NCI-H2107 (cell line): ENCODE measurements at regions not wholly inside any gene's neighbourhood (a gene's known extent, or its start where the extent isn't known, plus 50 kb on each side); places are given as distances from the start of the nearest gene placed in this dataset.
A peak's percentile ranks its signal among the peaks of the same experiment; 100 is the strongest.

Source experiments
- DNase-seq: peaks from one replicate; lab custom pipeline; 2025; lab: John Stamatoyannopoulos, UW

DNA sequence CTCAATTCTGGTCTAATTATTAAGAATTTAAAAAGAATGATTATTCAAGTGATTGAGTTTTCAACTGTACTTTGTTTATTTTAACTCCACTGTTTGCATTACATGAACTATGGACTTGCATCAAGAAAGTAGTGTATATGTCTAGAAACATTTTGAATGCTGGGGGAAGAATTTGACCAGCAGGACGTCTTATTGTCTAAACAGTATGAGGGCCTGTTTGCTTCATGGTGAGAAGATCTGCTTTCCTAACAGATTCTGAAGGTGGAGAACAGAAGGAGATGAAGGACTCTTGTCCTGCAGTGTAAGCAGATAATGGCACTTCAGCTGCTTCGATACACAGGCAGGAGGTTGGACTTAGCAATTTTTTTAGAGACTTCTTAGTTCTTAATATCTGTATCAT, 176.0 kb downstream of the DACT1 start:
- DNase-seq: no peak

DNA sequence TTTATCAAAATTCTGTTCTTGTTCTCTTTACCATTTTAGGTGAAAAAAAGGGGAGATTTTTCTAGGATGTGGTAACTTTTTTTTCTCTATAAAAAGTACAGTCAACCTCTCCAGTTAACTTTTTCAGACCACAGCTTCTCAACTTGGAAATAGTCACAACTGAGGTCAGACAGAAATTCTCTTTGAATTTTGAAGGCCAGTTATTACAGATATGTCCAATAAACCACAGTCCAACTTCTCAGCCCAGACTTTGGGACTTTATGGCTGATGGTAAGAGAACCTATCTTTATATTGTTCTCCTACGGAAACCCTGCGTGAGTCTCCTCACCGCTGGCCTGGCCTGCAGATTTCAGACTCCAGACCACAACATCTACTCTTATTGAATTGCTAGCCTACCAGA, 176.7 kb downstream of the DACT1 start:
- no peak for DNase-seq

DNA sequence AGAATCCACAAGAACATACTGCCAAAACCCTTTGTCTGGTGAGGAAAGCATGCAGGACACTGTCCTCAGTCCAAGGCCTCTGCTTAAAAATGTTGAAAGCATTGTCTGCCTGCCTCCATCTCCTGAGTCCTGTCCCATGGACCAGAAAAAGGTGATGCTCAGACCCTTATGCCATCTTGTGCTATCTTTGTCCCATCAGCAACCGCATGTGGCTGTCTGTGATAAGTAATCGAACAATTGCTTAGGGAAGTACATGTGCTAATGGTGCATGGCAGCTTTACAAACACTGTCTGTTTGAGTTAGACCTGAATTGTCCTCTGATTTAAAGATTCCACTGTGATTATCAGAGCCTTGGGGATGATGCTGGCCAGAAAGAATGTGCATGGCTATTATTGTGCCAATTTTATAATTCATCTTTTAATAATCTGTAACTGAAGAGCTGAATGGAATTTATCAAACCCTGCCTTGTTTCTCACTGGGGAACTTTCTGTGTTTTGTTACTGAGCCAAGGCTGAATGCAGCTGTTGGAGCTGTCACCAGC, 177.5 kb downstream of the DACT1 start:
- DNase-seq: no peak

DNA sequence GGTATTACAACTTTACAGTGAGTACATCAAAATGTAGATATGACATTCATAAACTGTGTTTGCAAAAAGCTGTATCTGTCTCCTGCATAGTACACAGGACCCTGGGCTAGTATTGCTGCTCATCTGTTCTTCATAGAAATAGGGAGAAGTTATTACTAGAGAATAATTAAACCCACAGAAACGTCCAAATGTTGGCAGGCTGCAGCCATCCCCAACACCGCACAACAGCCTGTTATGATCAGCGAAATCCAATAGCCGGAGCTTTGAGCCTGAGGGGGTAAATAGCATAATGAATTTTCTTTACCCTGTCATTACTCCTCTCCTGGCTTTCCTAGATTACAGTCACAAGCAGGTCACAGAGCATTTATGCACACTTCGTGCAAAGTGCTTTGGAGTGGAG, 178.0 kb downstream of the DACT1 start:
- no peak for DNase-seq

DNA sequence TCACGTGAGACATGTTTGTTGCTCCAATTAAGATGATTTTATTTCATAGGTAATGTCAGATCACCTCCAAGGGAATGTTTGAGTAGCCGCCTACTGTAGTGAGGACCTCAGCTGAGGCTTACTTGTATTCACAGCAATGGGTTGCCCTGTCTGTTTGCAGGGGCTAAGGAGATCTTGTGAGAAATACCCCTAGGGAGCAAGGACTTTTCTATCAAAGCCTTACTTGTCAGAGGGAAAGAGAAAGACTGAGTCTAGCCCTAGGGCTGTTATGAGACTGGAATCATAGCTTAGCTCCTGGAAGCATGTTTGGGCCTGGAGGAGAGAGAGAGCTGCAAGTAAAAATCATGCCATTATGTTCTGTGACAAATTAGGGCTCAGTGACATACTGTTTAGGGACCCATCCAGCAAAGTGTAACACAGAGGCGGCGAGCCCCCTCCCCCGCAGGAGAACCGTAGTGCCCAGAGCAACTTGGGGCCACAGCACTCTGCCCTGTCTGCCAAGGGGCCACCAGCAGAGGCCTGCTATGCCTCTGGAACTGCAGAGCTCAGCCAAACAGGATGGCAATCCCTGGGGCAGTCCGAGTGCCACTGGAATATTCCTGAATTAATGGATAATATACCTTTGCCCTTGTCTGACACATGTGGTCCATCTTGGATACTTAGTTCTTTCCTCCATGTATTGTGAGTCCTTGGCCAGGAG, 178.8 kb downstream of the DACT1 start:
- no peak for DNase-seq

DNA sequence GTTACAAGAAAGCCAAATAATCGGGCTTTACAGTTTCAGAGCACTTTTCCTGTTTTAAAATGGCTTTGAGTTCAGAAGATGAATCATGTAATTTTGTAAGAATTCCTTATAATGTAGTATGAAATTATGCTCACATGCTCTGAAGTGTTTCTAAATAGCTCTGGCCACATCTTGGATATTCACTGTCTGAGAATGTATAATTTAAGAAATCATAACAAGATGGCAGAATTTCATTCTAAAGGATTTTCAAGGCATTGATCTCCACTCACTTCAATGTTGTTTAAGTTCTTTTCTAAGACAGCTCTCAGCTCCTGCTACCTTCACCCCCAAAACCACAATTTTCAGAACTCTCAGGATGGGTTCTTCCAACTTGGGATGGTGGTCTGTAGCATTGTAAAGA, 180.1 kb downstream of the DACT1 start:
- no peak for DNase-seq

DNA sequence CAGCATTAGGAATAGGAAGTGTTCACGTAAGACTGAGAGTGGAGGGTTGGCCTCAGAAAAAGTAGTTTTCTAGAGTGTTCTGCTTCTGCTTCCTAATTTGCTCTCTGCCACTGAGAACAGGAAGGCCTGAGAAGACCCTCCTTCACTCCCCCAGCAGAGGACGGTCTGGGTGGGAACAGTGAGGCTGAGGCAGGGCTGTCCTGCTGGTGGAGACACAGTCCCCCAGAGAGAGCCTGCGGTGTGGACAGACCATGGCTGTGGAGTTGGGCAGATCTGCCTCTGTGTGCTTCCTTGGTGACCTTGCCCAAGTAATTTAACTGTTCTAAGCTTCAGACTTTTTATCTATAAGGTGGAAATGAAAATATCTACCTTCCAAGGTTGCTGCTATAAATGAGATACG, 182.3 kb downstream of the DACT1 start:
- no peak for DNase-seq

DNA sequence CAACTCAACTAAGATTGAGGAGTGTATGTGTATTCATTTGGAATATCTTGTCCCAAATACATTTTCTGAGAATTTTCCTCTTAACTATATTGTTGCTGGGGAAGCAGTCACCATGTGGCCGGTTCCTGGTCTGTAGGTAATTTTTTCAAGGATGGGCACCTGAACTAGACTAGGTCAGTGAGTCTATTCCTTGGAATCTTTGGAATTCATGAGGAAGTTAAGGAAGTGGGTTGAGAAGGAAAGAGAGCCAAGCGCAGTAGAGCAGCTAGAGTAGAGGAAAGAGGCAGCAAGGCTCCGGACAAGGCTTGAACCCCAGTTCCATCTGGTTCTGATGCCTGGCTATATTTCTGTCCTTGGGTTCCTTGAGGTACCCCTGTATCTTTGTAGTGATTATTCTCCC, 183.7 kb downstream of the DACT1 start:
- no peak for DNase-seq

DNA sequence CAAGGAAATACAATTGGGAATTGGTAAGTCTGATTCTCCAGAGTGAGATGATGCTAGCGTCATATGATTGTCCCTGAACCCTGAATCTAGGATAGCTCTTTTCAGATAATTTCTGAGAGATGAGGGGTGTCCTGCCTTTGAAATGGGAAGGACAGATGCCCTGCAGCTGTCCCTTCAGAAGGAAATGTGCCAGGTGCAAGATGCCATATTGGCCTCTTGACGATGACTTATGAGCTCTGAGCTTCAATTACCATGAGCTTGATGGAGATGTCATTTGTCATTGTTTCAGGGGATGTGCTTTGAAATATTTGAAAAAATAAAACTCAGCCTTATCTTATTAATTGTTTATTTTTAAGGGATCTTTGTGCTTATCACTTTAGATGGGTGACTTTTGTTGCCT, 185.1 kb downstream of the DACT1 start:
- no peak for DNase-seq

DNA sequence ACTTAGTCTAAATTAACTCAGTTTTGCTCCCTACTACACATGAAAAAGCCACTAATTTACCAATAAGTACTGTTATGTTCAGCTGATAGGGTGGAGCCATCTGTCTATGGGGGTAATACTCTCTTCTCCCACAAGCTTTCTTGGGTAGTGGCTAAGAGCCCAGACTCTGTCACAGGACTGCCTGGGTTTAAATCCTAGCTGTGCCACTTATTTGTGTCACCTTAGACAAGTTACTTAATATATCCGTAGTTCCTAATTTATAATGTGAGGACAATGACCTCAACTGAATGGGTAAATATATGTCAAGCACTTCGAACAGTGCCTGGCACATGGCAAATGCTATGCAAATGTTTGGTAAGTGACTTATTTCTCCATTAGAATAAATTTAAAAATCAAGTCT, 185.6 kb downstream of the DACT1 start:
- no peak for DNase-seq

DNA sequence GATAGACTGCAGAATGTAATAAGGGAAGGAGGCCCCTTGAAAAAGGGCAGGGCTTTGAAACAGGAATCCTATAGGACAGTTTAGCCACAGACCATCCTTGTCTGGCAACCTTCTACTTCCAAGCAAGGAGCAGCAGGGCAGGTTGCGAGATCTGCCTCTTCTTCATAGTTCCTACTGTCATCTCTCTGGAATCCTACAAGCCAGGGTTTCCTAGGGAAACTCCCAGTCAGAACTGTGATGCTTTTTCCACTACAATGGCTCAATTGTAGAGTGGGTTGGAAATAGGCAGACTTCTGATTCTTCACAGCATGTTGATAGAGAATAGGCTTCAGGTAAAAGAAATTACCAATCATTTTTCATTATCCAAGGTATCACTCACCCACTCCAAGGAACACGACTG, 186.3 kb downstream of the DACT1 start:
- DNase-seq: no peak

DNA sequence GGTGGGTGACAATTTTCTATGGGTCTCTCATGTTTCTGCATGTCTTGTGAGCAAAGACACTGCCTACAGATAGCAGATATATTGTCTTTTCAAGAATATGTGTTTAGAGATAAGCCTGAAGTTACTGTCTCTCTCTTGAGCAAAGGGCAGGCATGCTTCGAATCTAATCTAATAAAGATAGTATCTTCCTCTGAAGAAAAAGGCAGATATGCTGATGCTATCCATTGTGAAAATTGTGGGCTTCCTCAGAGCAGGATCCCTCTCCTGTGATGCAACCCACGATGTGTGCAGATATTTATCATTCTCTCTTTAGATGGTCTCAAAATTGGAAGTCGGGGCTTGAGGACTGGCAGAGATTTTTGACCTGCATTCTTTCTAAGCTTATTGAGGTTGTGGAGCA, 187.0 kb downstream of the DACT1 start:
- DNase-seq: no peak

DNA sequence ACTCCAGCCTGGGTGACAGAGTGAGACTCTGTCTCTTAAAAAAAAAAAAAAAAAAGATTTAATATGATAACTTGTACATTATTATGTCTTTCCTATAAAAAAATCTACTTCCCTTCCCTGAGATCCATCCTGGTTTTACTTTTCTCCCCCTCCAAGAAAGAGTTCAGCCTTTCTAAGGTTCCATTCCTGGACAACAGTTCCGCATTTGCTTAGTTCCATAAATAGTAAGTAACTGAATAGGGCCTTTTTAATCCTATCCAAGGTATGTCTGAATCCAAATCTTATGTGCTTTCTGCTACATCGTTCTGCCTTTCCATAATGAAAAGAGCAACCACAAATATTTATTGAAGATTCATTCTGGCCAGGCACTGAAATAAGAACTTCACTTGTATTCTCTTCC, 187.8 kb downstream of the DACT1 start:
- DNase-seq: no peak

DNA sequence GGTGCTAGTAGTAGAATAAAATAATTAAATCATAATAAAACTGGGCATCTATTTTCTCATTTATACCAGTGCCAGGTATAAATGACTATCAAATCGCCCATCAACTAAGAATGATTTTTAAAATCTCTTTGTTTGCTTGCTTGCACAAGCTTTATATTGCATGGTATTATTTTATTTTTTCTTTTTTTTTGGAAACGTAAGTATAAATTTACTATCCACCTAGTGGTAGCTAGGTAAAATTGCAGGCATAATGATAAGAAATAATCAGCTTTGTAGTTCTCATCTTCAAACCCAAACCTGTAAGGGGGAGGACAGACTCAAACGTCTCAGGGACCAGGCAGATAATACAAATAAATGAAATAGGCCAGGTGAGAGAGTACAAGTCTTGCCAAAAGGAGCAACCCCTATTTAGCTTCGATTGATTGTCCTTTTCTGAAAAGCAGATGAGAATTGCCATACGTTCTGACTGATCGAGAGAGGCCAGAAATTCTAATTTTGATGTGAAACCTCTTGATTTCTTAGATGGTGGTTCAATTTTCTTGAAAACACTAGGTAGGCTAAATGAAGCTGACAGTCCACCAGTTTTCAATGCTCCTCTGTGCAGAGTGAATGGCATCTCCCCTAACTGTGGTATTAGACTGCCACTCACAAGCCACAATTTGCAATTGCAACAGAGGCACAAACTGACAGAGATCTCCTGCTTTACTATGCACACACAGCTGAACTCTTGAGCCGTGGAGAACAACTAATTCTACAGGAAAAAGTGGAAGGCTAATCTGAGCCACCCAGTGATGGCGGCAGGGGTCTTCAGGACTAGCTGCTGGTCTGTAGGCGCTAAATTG, 189.3 kb downstream of the DACT1 start:
- no peak for DNase-seq

DNA sequence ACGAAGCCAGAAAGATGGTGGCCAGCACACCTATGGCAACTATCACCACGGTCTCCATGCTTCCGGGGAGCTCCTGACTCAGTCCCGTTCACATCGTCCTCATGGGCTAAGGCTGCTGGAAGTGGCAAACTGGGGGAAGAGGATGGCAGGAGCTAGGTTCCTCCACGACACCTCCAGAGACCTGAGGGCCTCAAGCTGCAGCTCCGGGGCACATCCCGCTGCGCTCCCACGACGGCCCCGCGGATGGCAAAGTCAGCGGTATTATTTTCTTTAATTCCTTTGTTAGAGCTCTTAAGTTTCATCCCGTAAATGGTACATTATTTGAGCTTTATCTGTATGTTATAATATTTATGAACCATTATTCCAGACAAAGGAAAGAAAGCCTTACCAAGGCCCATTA, 190.5 kb downstream of the DACT1 start:
- DNase-seq: no peak

DNA sequence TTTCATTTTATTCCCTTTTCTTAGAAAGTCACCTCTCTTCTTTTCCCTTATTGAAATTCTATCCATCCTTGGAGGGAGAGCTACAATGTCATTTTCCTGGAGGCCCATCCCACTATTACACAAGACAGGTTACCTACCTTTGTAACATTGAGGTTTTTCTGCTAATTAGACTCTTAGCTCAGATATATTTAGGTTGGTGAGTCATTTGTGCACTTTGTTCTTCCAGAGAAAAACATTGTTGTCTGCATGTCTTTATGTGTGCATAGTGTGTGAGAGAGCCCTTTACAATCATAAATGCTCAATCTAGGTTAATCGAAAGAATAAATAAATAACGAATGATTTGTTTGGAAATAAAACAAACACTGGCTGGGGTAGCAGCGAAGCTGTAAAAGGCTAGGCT, 191.8 kb downstream of the DACT1 start:
- DNase-seq: peak; percentile 25

DNA sequence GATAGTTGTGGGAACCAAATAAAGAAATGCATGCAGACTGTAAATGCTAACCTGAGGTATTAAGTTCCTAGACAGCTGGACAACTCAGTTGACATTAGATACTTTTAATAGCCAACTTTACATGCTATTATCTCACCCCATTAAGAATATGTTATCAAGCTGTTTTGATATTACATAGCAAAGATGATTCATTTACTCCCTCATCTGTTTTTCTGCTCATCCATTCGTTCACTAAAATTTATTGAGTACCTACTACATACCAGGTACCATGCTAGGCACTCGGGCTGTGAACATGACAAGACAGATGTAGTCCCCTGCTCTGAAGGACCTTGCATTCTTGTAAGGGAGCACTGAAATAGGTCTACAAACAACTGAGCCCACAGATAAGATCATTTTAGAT, 192.4 kb downstream of the DACT1 start:
- DNase-seq: no peak

DNA sequence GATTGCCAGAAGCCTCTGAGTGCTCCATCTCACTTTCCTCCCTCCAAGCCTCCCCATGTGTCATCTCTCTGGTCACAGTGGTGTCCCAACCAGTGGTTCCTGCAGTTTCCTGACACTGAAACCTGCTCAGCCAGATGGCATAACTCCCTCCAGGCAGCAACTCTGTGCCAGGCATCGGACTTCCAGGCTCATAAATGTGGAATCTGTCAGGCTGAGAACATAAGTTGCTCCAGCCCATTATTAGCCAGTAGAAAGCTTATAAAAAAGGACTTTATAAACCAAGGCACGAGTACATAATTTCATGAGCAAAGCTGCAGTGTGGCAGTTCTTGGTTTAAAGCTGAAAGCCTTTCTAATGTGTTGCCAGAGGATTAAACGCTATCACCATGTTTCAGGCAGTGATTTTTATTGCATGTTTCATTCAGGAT, 194.3 kb downstream of the DACT1 start:
- no peak for DNase-seq

DNA sequence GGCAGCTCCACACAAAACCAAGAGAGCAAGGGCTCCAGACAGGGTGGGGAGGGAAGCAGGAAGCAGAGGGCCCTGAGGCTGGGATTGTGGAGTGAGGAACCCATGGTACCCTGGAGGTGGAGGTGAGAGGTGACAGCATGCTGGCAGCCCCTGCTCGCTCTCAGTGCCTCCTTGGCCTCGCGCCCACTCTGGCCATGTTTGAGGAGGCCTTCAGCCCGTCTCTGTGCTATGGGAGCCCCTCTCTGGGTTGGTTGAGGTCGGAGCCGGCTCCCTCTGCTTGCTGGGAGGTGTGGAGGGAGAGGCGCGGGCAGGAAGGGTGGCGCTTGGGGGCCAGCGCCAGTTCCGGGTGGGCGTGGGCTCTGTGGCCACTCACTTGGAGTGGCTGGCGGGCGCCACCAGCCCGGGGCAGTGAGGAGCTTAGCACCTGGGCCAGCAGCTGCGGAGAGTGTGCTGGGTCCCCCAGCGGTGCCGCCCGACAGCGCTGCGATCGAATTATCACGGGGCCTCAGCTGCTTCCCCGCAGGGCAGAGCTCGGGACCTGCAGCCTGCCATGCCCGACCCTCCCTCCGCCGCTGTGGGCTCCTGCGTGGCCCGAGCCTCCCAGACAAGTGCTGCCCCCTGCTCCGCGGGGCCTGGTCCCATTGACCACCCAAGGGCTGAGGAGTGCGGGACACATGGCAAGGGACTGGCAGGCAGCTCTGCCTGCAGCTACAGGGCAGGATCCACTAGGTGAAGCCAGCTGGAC, 196.0 kb downstream of the DACT1 start:
- no peak for DNase-seq

DNA sequence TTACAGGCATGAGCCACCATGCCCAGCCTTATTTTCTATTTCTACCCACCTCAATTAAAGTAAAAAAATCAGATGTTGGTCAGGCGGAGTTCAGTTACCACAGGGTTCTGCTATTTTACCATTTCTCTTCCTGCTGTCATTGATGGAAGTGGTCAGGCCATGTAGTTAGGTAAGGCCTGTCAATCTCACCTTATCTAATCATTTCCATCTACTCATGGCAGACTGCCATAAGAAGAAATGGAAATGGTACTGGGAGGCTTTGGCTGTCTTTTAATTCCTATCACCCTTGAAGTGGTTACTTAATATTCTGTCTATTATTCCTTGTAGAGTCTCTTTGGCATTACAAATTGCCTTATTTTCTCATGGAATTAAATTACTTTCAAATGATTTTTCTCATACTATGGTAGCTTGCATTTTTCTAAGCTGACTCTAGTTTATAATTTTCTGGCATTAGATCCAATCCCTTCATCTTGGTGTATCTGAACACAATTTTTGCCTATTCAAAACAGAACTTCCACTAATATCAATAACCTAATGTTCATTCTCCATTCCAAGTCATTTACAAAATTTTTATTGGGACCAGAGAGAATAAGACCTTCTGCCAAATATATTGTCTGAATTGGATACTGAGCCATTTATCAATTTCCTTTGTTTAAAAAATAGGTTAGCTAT, 198.7 kb downstream of the DACT1 start:
- DNase-seq: no peak

DNA sequence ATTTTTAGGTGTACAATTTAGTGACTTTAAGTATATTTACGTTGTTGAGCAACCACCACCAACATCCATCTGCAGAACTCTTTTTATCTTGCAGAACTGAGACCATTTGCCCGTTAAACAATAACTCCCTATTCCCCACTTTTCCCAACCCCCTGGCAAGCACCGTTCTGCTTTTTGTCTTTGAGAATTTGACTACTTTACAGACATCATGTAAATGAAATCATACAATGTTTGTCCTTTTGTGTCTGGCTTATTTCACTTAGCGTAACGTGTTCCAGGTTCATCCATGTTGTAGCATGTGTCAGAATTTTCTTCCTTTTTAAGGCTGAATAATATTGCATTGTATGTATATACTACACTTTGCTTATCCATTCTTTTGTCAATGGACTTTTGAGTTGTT, 201.5 kb downstream of the DACT1 start:
- no peak for DNase-seq

DNA sequence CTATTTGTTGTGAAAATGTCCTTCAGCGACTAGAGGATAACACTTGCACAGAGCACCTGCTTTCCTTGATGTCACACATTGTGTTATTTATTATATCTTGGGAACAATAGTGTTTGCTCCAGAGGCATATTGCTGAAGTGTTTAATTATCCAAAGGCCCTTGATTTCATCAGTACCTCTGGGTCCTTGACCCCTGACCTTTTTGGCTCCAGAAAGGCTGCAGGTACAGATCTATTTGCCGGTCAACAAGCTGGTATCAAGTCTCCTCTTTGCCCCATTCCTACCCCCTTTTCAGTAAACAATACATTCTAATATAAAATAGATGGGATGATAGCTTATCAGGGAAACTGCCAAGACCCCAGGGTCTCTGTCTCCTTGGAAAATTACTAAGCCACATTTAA, 206.8 kb downstream of the DACT1 start:
- DNase-seq: no peak
